ENCODE measurements at regions not wholly inside any gene's neighbourhood (a gene's known extent, or its start where the extent isn't known, plus 50 kb on each side); places are given as distances from the start of the nearest gene placed in this dataset.

DNA sequence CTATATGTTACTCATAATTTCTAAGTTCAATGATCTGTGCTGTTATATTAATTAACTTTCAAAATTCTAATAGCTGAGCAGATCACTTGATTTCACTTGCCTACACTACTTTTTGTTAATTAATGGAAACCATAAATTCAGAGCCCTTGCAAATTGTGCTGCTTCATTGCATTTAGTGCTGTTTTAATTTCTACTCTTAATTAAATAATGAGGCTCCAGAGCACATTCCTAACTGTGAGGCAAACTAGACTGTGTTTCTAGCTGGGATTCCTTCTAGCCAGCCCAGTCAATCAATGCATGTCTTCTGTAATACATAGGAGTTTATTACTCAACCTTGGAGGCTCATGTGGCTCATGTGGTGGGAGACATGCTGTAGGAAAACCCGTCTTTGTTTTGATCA, 301.1 kb upstream of the GOLIM4 start:
- H3K27ac ChIP-seq (ENCODE audit: insufficient read depth, low read length): no peak overlapping the region
- no peak for TF ChIP-seq ELK1 (IDR thresholded peaks at IDR 0.05; ENCODE audit: borderline replicate concordance, low read depth, low read length)
- no peak for TF ChIP-seq MAZ (IDR thresholded peaks at IDR 0.05; ENCODE audit: borderline replicate concordance, low read depth, low read length)
- no peak for TF ChIP-seq CHD1 (IDR thresholded peaks at IDR 0.05; ENCODE audit: low read depth, low read length)
- no peak for TF ChIP-seq RAD21 (IDR thresholded peaks at IDR 0.05; ENCODE audit: low read length)
- no peak for TF ChIP-seq USF2 (IDR thresholded peaks at IDR 0.05; ENCODE audit: low read depth, low read length)
- no peak for TF ChIP-seq MXI1 (IDR thresholded peaks at IDR 0.05; ENCODE audit: borderline replicate concordance, low read depth, low read length)
- TF ChIP-seq RCOR1 (IDR thresholded peaks at IDR 0.05; ENCODE audit: insufficient replicate concordance, low read length): no peak
- TF ChIP-seq, protein P1, sequence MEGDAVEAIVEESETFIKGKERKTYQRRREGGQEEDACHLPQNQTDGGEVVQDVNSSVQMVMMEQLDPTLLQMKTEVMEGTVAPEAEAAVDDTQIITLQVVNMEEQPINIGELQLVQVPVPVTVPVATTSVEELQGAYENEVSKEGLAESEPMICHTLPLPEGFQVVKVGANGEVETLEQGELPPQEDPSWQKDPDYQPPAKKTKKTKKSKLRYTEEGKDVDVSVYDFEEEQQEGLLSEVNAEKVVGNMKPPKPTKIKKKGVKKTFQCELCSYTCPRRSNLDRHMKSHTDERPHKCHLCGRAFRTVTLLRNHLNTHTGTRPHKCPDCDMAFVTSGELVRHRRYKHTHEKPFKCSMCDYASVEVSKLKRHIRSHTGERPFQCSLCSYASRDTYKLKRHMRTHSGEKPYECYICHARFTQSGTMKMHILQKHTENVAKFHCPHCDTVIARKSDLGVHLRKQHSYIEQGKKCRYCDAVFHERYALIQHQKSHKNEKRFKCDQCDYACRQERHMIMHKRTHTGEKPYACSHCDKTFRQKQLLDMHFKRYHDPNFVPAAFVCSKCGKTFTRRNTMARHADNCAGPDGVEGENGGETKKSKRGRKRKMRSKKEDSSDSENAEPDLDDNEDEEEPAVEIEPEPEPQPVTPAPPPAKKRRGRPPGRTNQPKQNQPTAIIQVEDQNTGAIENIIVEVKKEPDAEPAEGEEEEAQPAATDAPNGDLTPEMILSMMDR (conservative IDR thresholded peaks at IDR 0.05; ENCODE audit: low read depth, low read length): no peak
- TF ChIP-seq NFE2L2 (IDR thresholded peaks at IDR 0.05; ENCODE audit: low read depth, low read length): no peak
- no peak for TF ChIP-seq CEBPB (IDR thresholded peaks at IDR 0.05; ENCODE audit: low read depth, low read length)
- no peak overlapping the region for H3K23ac ChIP-seq (ENCODE audit: low read depth, low read length)
- ChIA-PET CTCF (interaction anchor here (0.7 kb wide), 1 partner anchor 74 kb away, joined by 4 read pairs; no protein-coding TSS in a partner anchor), POLR2A (ENCODE audit: unreplicated experiment) (no interaction called here)
- intact Hi-C loops (cut with micrococcal nuclease) (no loop called here), in situ Hi-C loops (cut with MboI; ENCODE audit: low sequenced_read_pairs) (no loop called here), dilution Hi-C loops (cut with HindIII; ENCODE audit: low sequenced_read_pairs, unreplicated experiment) (no loop called here)
- H3K79me1 ChIP-seq (ENCODE audit: low read depth in 1 of 2, low read length in 2 of 2): no peaks in the 10 kb centered on the region
- no peak overlapping the region for H2BK20ac ChIP-seq (ENCODE audit: low read depth, low read length)
- H2AK5ac ChIP-seq (ENCODE audit: low read depth, low read length): no peak overlapping the region
- no peaks in the 10 kb centered on the region for H3K9me3 ChIP-seq (ENCODE audit: control insufficient read depth, insufficient read depth, low read length)
- H4K8ac ChIP-seq (ENCODE audit: low read depth in 2 of 2, low read length in 2 of 2): no peak overlapping the region
- no peak overlapping the region for H2BK5ac ChIP-seq (ENCODE audit: low read depth, low read length, poor library complexity, severe bottlenecking)
- no peak overlapping the region for H4K5ac ChIP-seq (ENCODE audit: low read depth, low read length)
- no peak for DNase-seq
- peak overlapping the region; percentile 24; the same call in 1 of the 2 replicates for H4K91ac ChIP-seq (ENCODE audit: insufficient read depth, low read depth, low read length)
- peak overlapping the region; percentile 31; the same call in 1 of the 2 replicates for H2BK120ac ChIP-seq (ENCODE audit: low read depth, low read length)
- no CpG with 5 or more reads among the region's 1 CpG for WGBS, 2 experiments (ENCODE audit: extremely low coverage in 2 of 2, insufficient read length in 1 of 2)
- no peak overlapping the region for H3K4ac ChIP-seq (ENCODE audit: low read depth, low read length)
- H2AK9ac ChIP-seq (replicated peaks; ENCODE audit: low read depth, low read length, poor library complexity): no peak overlapping the region
- H3K9ac ChIP-seq (ENCODE audit: low read depth, low read length): no peak overlapping the region
- H2BK15ac ChIP-seq (ENCODE audit: low read depth, low read length): no peak overlapping the region
- no peak overlapping the region for H3K4me3 ChIP-seq (ENCODE audit: insufficient read depth, low read depth, low read length)
- H2AFZ ChIP-seq (replicated peaks; ENCODE audit: low read length, poor library complexity): no peak overlapping the region
- no peak overlapping the region for H3K4me2 ChIP-seq (ENCODE audit: low read depth, low read length)
- no peak for ATAC-seq (ENCODE audit: low read depth)
- H3K27me3 ChIP-seq (ENCODE audit: control insufficient read depth, insufficient read depth, low read length): no peaks in the 10 kb centered on the region; the same call in 1 of the 2 replicates
- H3K9me1 ChIP-seq (ENCODE audit: insufficient read depth, low read length): no peaks in the 10 kb centered on the region
- H4K20me1 ChIP-seq (ENCODE audit: insufficient read depth, low read length): no peaks in the 10 kb centered on the region
- H3K56ac ChIP-seq (ENCODE audit: extremely low read depth, insufficient read depth, low read length): no peak overlapping the region
- no peaks in the 10 kb centered on the region for H3K36me3 ChIP-seq (ENCODE audit: control insufficient read depth, insufficient read depth, low read length)
- 0 out of 2 replicates have a peak overlapping the region, but pooled peaks have one; percentile 36 for H3K18ac ChIP-seq (ENCODE audit: low read depth, low read length)
- no peak overlapping the region for H3K14ac ChIP-seq (replicated peaks; ENCODE audit: low read depth, low read length)
- H3K4me1 ChIP-seq (ENCODE audit: control insufficient read depth, insufficient read depth, low read length): 0 out of 2 replicates have a peak, but pooled peaks cover 1% of the 10 kb centered on the region
- no TSS peak for BruUV-seq (replicated peaks)
